ENCODE measurements at regions not wholly inside any gene's neighbourhood (a gene's known extent, or its start where the extent isn't known, plus 50 kb on each side); places are given as distances from the start of the nearest gene placed in this dataset.

DNA sequence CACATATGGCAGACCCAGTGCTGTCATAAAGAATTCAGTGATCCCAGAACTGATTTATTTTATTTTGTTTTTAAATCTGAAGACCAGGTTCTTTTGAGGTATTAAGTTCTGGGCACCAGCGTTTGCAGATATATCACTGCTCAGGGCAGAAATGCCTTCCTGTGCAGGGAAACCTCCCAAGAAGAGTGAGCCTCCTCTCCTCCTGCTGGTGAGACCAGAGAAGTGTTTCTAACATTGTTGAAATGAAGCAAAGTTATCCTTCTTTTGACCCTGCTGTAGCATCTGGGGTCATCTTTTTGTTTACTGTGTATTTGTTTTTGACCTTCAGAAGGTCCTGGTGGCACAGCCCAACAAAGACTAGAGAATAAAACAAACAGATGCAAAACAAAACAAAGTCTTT, 94.0 kb downstream of the AQP4 start:
- TF ChIP-seq, protein P1, sequence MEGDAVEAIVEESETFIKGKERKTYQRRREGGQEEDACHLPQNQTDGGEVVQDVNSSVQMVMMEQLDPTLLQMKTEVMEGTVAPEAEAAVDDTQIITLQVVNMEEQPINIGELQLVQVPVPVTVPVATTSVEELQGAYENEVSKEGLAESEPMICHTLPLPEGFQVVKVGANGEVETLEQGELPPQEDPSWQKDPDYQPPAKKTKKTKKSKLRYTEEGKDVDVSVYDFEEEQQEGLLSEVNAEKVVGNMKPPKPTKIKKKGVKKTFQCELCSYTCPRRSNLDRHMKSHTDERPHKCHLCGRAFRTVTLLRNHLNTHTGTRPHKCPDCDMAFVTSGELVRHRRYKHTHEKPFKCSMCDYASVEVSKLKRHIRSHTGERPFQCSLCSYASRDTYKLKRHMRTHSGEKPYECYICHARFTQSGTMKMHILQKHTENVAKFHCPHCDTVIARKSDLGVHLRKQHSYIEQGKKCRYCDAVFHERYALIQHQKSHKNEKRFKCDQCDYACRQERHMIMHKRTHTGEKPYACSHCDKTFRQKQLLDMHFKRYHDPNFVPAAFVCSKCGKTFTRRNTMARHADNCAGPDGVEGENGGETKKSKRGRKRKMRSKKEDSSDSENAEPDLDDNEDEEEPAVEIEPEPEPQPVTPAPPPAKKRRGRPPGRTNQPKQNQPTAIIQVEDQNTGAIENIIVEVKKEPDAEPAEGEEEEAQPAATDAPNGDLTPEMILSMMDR (IDR thresholded peaks at IDR 0.05) = no peak
- no peak for TF ChIP-seq POLR2A (IDR thresholded peaks at IDR 0.05)
